HG03460 (cell line): ENCODE measurements at regions not wholly inside any gene's neighbourhood (a gene's known extent, or its start where the extent isn't known, plus 50 kb on each side); places are given as distances from the start of the nearest gene placed in this dataset.
"Not testable (repeated sequence)": the region's sequence is repeated elsewhere in the genome, so short reads cannot be mapped to it uniquely, and the experiment has no call there.

ENCODE experiments used
- ATAC-seq: cut with Tn5 transposase; IDR thresholded peaks from one replicate; pipeline ENCODE4 v1.9.1; 2021; ENCODE audit not compliant: unreplicated experiment

DNA sequence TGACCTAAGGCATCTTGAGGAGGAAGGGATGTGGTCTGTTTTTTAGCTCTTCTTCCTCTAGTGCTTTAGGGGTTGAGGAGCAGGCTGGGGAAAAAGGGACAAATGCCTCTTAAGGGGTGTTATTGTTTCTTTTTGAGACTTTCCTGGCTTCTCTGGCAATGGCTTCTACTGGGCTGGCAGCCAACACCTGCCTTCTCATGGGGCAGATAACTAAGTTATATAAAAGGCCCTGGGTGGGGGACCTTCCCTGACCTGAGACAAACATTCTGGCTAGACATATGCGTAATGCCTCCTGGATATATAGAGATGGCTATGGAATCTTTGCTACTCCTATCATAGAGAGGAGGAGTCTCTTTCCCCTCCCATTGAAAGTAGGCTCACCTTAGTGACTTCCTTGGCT is 179.2 kb upstream of the PROK2 start:
- no peak for ATAC-seq

DNA sequence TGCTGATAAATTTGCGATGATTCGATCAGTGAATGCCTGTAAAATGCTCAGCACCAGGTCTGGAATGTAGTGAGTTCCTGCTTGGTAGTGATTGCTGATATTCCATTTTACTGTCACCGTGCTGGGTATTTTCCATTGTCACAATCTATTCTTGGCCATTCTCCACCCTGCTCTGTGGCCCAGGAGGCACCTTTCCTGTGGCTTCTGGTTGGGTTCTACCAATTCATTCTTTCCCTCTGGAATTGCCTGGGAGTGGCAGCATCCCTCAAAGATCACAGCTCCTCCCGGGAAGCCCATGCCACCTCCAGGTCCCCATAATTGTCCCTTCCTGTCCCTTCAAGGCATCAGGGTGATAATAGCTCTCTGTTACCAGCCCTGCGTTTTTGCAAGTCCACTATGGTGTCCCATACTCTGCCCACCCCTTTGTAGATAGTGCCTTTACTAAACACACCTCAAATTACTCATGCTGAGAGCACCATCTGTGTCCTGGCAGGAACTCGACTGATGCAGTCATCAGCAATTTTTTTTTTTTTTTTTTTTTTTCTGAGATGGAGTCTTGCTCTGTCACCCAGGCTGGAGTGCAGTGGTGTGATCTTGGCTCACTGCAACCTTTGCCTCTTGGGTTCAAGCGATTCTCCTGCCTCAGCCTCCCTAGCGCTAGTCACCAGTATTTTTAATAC is 177.8 kb upstream of the PROK2 start:
- no peak for ATAC-seq

DNA sequence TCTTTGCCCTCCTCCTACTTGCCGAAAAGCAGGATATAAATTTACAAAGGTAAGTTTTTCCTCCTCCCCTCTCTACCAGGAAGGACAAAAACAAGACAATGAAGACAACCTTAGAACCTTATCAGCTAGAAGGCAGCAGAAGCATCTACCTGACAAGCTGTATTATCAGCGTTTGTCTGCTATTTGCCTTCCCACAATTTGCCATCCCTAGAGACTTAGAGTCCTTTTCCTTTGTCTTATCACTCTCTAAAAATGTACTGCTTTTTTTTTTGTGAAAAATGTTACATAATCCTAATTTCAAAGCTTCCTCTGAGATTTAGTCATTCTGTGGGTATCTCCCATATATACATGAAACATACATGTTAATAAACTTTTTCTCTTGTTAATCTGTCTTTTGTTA is 176.9 kb upstream of the PROK2 start:
- no peak for ATAC-seq

- ATAC-seq, result no peak
These were observed 176.4 kb upstream of the PROK2 start for GRCh38 chr3:71961378-71961777.

DNA sequence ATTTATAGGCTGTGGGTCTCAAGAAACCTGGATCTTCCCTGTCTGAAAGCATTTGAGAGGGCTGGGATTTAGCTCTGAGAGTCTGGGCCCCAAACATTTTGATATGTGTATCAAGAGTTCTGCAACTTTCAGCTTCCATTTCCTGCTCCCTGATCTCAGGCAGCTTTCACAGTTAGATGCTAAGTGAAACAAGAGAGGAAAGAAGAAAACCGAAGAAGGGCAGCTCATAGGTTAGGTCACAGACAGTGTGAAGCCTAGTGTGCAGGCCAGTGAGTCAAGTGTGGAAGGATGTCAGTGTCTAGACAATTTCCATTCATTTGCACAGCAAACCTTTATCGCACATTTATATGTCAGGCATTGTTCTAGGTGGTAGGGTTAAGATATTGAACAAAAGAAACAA is 173.6 kb upstream of the PROK2 start:
- ATAC-seq, result no peak

DNA sequence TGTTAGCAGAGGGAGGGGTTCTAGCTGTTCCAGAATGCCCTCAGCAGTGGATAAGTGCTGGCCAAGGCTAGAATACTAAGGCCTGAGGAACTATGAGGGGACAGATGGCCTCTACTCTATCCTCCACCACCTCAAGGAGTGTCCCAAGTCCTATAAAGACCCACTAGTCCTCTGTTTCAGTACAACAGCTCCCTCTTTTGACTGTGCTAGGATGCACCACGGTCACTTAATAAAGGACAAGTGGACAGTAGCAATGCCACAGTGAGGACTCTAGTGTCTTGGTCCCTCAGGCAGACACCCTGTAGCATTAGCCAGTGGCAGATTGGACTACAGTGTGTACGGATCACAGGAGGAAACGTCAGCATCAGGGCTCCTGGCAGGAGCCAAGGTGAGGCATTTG is 171.8 kb upstream of the PROK2 start:
- no peak for ATAC-seq

GRCh38 chr3:71956069-71956340 is 171.1 kb upstream of the PROK2 start:
- peak; percentile 11 for ATAC-seq

GRCh38 chr3:71955240-71956068 is 170.5 kb upstream of the PROK2 start:
- ATAC-seq, result peak; percentile 47

DNA sequence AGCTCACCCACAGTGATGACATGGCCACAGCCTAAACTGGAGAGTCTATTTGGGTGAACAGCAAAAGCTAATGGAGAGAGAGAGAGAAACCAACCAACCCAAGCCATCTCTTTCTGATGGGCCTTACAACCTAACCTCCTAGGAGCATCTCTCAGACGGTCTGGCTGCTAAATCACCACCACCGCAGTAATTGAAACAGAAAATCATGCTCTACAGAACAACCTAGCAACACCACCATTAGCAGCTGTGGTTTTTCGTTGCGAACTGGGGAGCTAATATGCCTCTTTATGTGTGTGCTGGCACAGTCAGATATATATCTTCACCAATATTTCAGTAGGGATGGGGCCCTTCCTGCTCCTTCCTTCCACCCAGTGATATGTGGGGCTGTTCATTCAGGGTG is 166.9 kb upstream of the PROK2 start:
- no peak for ATAC-seq

GRCh38 chr3:71951361-71951760 is 166.4 kb upstream of the PROK2 start:
- no peak for ATAC-seq

GRCh38 chr3:71949442-71949841 is 164.5 kb upstream of the PROK2 start:
- ATAC-seq, result no peak

GRCh38 chr3:71944482-71945065 is 159.6 kb upstream of the PROK2 start:
- no peak for ATAC-seq

DNA sequence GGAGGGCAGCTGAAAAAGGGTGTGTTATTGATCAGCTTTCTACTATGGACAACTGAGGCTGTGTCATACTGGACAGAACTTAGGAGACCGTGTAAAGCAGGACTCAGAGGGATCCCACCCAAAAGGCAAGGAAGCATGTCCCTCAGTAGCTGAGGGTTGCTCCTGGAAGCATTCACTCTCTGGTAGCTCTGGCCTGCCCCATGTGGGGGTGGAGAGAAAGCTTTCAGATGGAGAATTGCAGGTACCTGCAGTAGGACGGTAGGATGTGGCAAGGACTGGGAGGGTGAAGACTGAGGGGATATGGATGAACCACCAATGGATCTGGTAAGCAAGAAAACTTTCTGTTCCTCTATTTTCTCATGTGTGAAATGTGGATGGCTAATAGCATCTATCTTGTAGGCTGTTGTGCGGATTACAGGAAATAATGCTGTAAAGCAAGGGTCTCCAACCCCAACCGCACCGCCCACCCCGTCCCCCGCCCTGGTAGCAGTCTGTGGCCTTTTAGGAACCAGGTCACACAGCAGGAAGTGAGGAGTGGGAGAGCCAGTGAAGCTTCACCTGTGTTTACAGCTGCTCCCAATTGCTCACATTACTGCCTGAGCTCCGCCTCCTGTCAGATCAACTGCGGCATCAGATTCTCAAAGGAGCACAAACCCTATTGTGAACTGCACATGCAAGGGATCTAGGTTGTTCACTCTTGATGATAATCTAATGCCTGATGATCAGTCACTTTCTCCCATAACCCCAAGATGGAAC is 157.7 kb upstream of the PROK2 start:
- ATAC-seq, result no peak

DNA sequence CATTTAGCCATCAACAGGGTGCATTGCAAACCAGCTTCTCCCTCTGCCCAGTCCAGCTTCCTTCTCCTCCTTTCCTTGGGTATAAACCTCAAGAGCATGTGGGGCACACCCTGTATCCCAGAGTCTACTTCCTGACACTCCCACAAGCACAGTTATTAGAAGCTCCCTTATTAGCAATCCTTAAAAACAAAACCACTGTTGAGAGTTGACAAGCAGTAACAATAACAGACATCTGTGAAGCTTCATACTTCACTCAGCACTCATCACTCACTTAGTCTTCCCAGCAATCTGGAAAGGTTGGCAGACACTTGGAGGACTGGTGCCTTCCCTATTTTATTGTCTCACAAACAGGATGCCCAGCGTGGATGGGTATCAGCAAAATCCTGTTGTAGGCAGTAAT is 155.5 kb upstream of the PROK2 start:
- ATAC-seq, result no peak

DNA sequence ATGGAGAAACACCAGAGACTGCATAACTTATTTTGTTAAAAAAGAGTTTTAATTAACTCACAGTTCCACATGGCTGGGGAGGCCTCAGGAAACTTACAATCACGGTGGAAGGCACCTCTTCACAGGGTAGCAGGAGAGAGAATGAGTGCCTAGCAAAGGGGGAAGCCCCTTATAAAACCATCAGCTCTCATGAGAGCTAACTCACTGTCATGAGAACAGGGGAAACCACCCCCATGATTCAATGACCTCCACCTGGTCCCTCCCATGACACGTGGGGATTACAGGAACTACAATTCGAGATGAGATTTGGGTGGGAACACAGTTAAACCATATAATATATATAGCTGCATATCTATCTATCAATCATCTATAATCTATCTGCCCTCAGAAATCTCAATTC is 153.1 kb upstream of the PROK2 start:
- ATAC-seq, result not testable (repeated sequence)

DNA sequence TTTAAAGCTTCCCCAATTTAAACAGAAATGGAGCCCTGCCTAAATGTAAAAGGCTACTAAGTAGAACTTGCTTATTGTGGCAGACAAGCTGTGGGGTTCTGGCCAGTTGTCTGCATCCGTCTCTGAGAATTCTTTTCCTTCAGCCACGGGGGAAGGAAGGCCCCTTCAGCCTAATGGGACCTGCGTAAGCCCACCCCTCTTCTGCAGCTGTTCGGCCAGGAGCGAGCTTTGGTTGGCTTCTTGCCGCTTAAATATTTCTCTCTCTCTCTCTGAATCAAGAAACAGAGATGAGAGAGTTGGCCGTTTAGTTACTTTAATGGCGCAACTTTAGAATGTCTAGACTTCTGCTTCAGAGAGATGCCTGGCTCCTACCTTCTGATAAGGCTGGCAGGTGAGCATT is 151.7 kb upstream of the PROK2 start:
- ATAC-seq, result no peak

DNA sequence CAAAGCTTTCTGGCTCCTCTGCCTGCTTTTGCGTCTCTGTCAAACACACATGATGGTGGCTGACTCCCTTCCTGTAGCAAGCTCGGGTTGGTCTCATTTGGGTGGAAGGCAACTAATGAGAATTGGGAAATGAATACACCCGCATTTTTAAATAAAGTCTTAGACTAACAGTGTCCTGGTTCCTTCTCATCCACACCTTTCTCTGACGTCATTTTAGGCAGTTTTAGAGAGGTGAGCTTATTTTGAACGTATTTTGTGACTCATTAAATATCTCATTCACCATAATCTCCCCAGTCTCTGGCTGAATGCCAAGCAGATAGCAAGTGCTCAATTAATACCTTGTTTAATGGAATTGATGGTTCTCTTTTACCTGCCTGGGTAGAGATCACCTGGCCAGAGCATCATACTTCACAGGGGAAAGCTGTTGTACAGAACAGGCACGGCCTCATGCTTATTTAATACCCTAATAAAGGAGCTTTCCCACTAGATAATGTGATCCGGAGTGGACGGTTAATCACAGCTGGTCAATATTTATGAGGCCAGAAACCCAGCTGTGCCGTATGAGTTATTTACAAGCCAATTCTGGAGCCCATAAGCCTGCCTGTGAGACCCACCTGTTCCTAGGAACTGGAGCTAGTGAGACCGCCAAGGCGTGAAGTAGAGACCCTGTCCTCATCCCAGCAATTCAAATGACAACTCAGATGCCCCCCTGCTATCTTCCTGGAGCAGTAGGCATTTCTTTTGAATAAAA is 149.7 kb upstream of the PROK2 start:
- no peak for ATAC-seq

DNA sequence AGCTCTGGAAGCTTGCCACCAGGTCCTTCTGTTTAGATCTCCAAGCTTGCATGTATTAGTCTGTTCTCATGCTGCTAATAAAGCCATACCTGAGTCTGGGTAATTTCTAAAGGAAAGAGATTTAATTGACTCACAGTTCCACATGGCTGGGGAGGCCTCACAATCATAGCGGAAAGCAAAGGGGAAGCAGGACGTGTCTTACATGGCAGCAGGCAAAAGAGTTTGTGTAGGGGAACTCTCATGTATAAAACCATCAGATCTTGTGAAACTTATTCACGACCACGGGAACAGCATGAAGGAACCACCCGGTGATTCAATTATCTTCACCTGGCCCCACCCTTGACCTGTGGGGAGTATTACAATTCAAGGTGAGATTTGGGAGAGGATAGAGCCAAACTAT is 147.0 kb upstream of the PROK2 start:
- ATAC-seq, result no peak

GRCh38 chr3:71930056-71930991 is 145.4 kb upstream of the PROK2 start:
- ATAC-seq, result no peak

DNA sequence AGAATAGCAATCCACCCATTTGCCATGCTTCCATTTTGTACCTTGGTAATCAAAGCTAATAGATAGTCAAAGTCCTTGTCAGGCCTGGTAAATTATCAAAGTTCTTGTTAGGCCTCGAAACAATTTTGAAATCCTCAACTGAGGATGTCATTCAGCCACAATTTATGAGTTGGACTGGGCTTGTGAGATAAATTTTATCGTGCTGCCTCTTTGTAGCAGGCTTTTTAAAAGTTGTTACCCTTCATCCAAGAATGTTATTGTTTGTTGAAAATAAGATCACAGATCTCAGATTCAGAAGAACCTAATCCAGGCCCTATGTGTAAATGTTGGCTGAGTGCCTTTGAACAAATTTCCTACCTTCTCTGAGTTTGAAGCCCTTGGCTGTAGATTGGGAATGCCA is 143.3 kb upstream of the PROK2 start:
- no peak for ATAC-seq
